Prostate gland (tissue), 2 donors: ENCODE measurements at regions not wholly inside any gene's neighbourhood (a gene's known extent, or its start where the extent isn't known, plus 50 kb on each side); places are given as distances from the start of the nearest gene placed in this dataset.
"Not testable (repeated sequence)": the region's sequence is repeated elsewhere in the genome, so short reads cannot be mapped to it uniquely, and the experiment has no call there.

Experiments used
- POLR2AphosphoS5 ChIP-seq: sonication (generic); formaldehyde crosslinking; IDR thresholded peaks from one replicate; pipeline ENCODE4 v1.6.1; 2017; ENCODE audit warnings: antibody characterized with exemption
- TF ChIP-seq, protein P1 (sequence below), 4 experiments: fragments of 200-600 bp in 2 of 4; fragments of 450-650 bp in 2 of 4; sonication (generic) in 2 of 4; IDR thresholded peaks; 1 replicate in 3 of 4; 2 replicates in 1 of 4; pipeline ENCODE4 v1.5.1; 2016 to 2019; ENCODE audit warnings: antibody characterized with exemption in 4 of 4, mild to moderate bottlenecking in 2 of 4, moderate library complexity in 2 of 4

GRCh38 chr21:9573528-9573927, 947.9 kb upstream of the TPTE start:
- TF ChIP-seq, protein P1, sequence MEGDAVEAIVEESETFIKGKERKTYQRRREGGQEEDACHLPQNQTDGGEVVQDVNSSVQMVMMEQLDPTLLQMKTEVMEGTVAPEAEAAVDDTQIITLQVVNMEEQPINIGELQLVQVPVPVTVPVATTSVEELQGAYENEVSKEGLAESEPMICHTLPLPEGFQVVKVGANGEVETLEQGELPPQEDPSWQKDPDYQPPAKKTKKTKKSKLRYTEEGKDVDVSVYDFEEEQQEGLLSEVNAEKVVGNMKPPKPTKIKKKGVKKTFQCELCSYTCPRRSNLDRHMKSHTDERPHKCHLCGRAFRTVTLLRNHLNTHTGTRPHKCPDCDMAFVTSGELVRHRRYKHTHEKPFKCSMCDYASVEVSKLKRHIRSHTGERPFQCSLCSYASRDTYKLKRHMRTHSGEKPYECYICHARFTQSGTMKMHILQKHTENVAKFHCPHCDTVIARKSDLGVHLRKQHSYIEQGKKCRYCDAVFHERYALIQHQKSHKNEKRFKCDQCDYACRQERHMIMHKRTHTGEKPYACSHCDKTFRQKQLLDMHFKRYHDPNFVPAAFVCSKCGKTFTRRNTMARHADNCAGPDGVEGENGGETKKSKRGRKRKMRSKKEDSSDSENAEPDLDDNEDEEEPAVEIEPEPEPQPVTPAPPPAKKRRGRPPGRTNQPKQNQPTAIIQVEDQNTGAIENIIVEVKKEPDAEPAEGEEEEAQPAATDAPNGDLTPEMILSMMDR (IDR thresholded peaks at IDR 0.05) = not testable (repeated sequence)
- not testable (repeated sequence) for TF ChIP-seq POLR2AphosphoS5
